Activated CD8-positive, alpha-beta memory T cell treated with anti-CD3 and anti-CD28 coated beads for 48 hours (primary cell): ENCODE measurements at regions not wholly inside any gene's neighbourhood (a gene's known extent, or its start where the extent isn't known, plus 50 kb on each side); places are given as distances from the start of the nearest gene placed in this dataset.

ENCODE experiments used
- DNase-seq, 3 experiments: peaks; one replicate each; pipeline ENCODE4 v3.0.0-alpha.2; 2020; ENCODE audit warnings: low read depth in 2 of 3, low spot score in 2 of 3

DNA sequence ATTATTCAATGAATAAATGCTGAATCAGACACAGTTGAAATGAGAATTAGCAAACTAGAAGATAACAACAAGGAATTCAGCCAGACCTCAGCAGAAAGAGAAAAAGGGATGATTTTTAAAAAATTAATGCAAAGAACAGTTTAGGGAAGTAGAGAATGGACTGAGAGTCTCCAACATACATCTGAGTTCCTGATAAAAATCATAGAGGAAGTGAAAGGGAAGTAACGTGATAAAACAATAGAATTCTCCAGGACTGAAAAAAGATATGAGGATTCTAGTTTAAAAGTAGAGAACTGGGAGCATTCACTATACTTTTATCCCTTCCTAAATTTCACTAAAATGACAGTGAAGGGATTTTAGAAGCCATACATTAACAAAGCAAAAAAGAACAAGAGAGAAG, 592.0 kb downstream of the SOX6 start:
- DNase-seq: no peak

- DNase-seq: no peak
These were observed 591.4 kb downstream of the SOX6 start for GRCh38 chr11:15764948-15765347.

- no peak for DNase-seq
These were observed 590.8 kb downstream of the SOX6 start for GRCh38 chr11:15765530-15765929.

- DNase-seq: no peak
These were observed 588.0 kb downstream of the SOX6 start for GRCh38 chr11:15768321-15768720.

GRCh38 chr11:15769203-15769602, 587.1 kb downstream of the SOX6 start:
- no peak for DNase-seq

DNA sequence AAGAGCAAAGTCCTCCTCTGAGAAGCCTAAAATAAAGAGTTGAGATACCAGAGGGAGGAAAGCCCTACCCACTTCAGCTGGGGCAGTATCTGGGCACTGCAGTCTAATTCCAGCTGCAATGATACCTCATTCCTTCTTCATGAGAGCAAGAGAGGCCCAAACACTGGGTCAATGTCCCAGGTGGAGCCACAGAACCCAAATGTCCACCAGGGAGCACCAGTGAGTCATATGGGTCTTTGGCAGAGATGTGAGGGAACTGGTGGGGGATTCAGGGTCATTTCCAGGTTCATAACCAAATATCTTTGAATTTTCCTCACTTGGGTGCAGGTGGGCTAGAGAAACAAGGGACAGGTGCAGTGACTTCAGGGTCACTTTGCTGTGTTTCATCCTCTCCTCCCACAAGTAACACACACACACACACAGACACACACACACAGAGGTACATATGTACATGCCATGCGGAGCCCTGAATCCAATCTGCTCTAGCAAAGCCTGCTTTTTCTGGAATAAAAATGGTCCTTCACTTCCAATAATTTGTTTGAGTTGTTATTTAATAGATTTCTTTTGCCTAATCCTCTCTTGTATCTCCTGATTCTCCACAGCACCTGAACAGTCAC, 585.4 kb downstream of the SOX6 start:
- DNase-seq: peak in 2 of 3 experiments; percentile 2 to 5

GRCh38 chr11:15772547-15772946, 583.8 kb downstream of the SOX6 start:
- no peak for DNase-seq

DNA sequence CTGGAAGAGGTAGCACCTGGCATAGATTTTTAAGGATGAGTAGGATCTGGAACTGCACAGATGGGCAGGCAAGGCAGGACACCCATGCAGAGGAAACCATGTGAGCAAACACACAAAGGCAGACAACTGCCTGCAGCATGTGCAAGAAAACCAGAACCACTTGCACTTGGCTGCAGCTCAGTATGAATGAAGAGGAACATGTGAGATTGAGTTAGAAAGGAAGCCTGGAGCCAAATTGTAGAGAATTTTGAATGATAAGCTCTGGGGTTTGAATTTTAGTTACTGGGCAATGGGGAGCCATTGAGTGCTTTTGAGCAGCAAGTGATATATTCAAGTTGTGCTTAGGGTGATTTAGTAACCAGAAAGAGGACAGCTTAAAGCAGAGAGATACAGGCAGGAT, 583.4 kb downstream of the SOX6 start:
- DNase-seq: no peak

DNA sequence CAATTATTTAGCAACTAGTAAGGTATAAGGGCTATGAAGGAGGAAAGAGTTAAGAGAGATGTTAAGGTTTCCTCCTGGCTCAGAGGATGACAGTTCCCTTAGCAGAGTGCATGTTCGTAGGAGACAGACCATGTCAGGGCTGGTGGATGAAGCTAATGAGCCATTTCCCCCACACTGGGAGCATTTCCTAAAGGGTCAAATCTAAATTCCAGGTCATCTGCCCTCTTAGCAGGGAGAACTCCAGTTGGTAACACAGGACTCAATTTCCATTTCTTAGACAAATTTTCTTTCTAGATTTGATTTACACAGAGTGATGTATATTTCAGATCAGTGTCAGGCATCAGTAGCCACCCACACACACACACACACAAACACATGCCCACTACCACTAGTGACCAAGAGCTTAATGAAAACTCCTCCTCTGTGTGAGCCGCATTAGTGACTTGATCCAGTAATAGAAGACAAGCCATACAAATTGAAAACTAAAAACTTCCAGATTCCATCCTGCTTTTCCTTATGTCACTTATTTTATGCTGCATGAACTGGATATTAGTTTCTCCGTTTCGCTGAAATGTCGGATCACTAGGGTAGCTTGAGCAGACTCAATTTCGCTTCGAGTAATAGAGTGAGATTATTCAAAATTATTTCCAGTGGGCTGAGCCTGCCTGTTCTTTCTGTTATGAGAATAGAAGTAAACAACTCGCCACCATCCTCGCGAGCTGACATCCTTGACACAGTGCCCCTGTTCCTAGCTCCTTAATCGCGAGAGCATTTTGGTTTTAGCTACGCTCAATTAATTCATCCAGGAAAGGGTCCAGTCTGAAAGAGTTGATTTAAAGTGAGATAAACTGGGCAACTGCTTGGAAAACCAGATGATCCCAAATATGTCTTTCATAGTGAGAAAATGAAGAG, 582.6 kb downstream of the SOX6 start:
- no peak for DNase-seq

GRCh38 chr11:15774388-15774939, 581.9 kb downstream of the SOX6 start:
- no peak for DNase-seq

DNA sequence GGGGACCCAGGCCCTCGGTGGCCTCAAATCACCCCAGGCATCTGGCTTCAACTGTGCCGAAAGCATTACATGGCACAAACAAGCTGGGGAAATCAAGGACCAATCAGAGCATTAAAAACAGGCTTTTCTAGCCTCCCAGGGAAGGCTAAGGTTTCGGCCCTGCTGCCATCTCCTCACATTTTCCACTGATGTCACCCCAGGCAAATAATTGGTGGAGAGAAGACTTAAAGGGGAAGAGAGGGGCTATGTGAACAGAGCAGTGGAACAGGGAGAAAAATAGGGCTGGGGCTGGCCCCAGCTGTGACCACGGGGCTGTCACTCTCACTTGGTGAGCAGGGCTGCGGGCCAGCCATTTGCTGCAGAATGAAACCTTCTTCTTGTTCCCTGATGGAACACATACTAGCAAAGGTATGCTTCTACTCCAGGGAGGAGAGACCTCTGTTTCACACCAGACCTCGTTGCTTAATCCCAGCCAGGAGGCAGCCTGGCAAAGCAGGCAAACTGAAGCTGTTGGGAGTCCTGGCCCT, 581.3 kb downstream of the SOX6 start:
- DNase-seq: no peak

DNA sequence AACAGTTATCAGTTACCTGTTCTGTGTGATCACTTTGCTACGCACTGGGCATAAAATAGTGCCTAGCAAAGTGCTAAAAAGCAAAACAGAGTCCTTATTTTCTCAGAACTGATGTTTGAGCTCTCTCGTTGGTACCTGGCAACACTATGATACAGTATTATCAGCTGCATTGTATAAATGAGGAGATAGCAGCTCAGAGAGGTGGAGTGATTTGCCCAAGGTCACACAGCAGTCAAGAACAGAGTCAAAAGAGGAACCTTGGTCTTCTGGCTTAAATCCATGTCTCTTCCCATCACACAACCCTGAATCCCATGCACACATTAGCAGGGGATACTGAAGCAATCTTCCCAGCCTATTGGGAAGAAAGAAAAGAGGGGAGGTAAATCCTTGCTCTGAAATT, 580.5 kb downstream of the SOX6 start:
- no peak for DNase-seq

- no peak for DNase-seq
These were observed 580.0 kb downstream of the SOX6 start for GRCh38 chr11:15776366-15776765.

GRCh38 chr11:15779518-15779917, 576.8 kb downstream of the SOX6 start:
- no peak for DNase-seq

DNA sequence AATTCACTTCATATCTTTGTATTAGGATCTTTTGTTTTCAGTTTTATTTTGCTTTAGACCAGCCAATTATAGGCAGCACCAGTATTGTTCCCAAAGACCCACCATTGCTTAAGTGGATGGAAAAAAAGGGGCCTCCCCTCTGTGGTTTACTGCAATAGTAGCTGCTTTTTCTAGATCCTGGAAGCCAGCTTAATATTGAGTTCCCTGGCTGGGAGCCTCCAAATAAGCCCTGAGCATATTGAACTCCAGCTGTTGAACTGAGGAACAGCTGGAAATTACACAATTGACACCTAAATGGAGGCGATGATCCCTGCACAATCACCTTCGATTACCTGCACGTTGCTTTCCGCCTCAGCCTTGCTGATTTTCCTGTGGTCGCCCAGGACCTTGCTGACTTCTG, 576.0 kb downstream of the SOX6 start:
- DNase-seq: no peak

GRCh38 chr11:15780837-15781236, 575.5 kb downstream of the SOX6 start:
- DNase-seq: no peak

GRCh38 chr11:15783619-15784018, 572.7 kb downstream of the SOX6 start:
- no peak for DNase-seq

DNA sequence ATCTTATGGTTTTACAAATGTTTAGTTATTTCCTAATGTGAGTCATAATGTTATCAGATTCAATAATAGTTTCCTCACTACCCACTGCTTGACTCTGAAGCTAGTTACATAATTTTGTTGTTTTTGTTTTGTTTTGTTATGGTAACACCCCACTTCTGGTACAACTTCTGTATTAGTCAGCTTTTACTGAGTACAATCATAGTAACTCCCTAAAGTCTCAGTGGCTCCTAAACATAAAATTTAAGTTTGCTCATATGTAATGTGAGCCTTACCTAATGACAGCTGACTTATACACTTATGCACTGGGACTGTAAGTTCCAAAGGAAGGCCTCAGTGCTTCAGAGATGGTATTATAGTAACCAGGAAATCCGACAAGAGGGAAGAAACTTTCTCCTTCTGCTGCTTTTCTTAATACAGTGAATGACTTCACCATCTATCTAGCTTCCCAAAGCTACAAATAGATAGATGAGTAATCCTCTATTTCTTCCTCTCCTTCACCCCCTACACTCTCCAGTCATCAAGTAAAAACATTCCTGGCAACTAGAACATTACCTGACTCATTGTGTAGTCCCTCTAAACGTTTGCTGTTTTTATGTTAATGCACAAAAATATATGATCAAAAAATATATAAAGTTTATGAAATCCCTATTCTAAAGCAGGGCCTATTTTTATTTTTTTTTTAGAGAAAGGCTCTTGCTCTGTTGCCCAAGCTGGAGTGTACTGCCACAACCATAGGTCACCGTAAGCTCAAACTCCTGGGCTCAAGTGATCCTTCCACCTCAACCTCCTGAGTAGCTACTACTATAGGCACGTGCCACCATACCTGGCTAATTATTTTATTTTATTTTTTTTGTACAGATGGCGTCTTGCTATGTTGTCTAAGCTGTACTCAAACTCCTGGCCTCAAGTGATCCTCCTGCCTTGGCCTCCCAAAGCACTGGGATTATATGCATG, 563.0 kb downstream of the SOX6 start:
- no peak for DNase-seq

DNA sequence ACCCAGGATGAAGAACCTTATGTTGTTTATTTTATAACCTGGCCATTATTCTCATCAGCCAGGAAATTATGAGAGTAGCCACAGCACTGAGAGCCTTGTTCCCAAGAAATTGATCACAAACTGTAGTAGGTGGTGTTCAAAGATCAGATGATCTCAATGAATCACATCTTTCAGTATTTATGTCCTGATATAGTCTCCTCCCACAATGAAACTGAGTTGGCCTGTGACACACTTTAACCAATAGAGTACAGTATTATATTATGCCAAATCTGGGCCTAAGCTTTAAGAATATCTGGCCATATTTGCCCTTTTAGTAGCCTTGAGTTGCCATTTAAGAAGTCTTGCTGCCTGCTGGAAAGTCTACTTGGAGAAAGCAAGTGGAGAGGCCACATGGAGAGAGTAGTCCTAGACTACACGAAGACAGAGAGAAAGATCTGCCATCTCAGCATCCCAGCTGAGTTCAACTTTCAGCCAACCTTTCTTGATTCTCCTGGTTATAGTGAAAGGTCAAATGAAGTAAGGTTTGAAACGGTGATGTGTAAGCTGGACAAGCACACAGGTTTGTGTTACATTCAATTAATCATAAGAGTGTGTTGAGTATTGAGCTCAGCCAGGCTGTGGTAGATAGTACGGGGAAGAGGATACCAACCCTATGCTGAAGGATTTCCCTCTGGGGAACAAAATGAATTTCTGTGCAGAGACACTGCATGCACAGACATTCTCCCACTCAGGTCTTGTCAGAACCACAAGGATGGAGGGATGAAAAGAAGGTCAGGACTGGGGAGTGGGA, 561.8 kb downstream of the SOX6 start:
- DNase-seq: no peak

- DNase-seq: no peak
These were observed 561.0 kb downstream of the SOX6 start for GRCh38 chr11:15795378-15795777.
